HepG2 (cell line): ENCODE measurements at regions not wholly inside any gene's neighbourhood (a gene's known extent, or its start where the extent isn't known, plus 50 kb on each side); places are given as distances from the start of the nearest gene placed in this dataset.
A peak's percentile ranks its signal among the peaks of the same experiment; 100 is the strongest.

ENCODE experiments used
- AGO1 ChIP-seq: fragments of 200-400 bp; formaldehyde crosslinking; IDR thresholded peaks from 2 replicates; pipeline ENCODE4 v1.6.1; 2017; ENCODE audit warnings: mild to moderate bottlenecking, low read depth, low read length, moderate library complexity; ENCODE audit not compliant: poor library complexity, severe bottlenecking
- ARNTL ChIP-seq: sonication (generic); formaldehyde crosslinking; IDR thresholded peaks from 2 replicates; pipeline ENCODE4 v1.4.0; 2020; ENCODE audit warnings: mild to moderate bottlenecking, missing genetic modification reagents
- ATF7-NPFF ChIP-seq: sonication (generic); formaldehyde crosslinking; IDR thresholded peaks from 2 replicates; pipeline ENCODE4 v1.8.1; 2023; ENCODE audit warnings: mild to moderate bottlenecking, low read depth, missing genetic modification reagents, moderate library complexity
- ATRX ChIP-seq: sonication (generic); formaldehyde crosslinking; IDR thresholded peaks from 2 replicates; pipeline ENCODE4 v1.4.0; 2020; ENCODE audit warnings: missing genetic modification reagents, borderline replicate concordance
- CBX2 ChIP-seq, 2 experiments: fragments of 200-600 bp in 1 of 2; sonication (generic); formaldehyde crosslinking in 1 of 2; IDR thresholded peaks; 2 replicates each; pipeline versions ENCODE4 v1.7.0 to v1.8.1; 2018 to 2022; ENCODE audit warnings: low read depth in 2 of 2, low read length in 1 of 2, mild to moderate bottlenecking in 1 of 2, missing genetic modification reagents in 1 of 2
- CEBPB ChIP-seq: IDR thresholded peaks from 2 replicates; pipeline ENCODE4 v1.6.1; 2011; ENCODE audit warnings: low read depth, low read length, improper control_type of control experiment, borderline replicate concordance
- CREBL2 ChIP-seq: sonication (generic); formaldehyde crosslinking; IDR thresholded peaks from 2 replicates; pipeline ENCODE4 v1.8.1; 2023; ENCODE audit warnings: missing genetic modification reagents, mild to moderate bottlenecking, borderline replicate concordance
- FOXA3 ChIP-seq: IDR thresholded peaks from 2 replicates; pipeline ENCODE4 v1.6.1; 2016; ENCODE audit warnings: missing genetic modification reagents, missing compliant biosample characterization
- HNRNPH1 ChIP-seq: fragments of 200-400 bp; formaldehyde crosslinking; optimal IDR thresholded peaks from 2 replicates; pipeline ENCODE3; 2017; ENCODE audit warnings: mild to moderate bottlenecking, low read depth, low read length
- IKZF1 ChIP-seq: fragments of 450-650 bp; IDR thresholded peaks from 2 replicates; pipeline ENCODE4 v1.7.1; 2016
- KLF16 ChIP-seq, 2 experiments: sonication (generic) in 1 of 2; formaldehyde crosslinking in 1 of 2; IDR thresholded peaks; 2 replicates each; pipeline versions ENCODE4 v1.6.1 to v1.8.0; 2016 to 2023; ENCODE audit warnings: missing genetic modification reagents in 2 of 2, missing compliant biosample characterization in 1 of 2
- REL ChIP-seq: sonication (generic); formaldehyde crosslinking; conservative IDR thresholded peaks from 2 replicates; pipeline ENCODE4 v1.8.0; 2022; ENCODE audit warnings: mild to moderate bottlenecking, missing genetic modification reagents, moderate library complexity
- SATB2 ChIP-seq: sonication (generic); formaldehyde crosslinking; IDR thresholded peaks from 2 replicates; pipeline ENCODE4 v1.5.0; 2020; ENCODE audit warnings: missing genetic modification reagents
- SNAI1 ChIP-seq: sonication (generic); formaldehyde crosslinking; IDR thresholded peaks from 2 replicates; pipeline ENCODE4 v1.5.0; 2020; ENCODE audit warnings: mild to moderate bottlenecking, missing genetic modification reagents, borderline replicate concordance
- SP2 ChIP-seq: sonication (generic); formaldehyde crosslinking; IDR thresholded peaks from 2 replicates; pipeline ENCODE4 v1.5.1; 2020; ENCODE audit warnings: mild to moderate bottlenecking, missing genetic modification reagents
- THAP11 ChIP-seq: IDR thresholded peaks from 2 replicates; pipeline ENCODE4 v1.6.1; 2016; ENCODE audit warnings: missing biosample characterization, missing genetic modification reagents
- THYN1 ChIP-seq: sonication (generic); formaldehyde crosslinking; IDR thresholded peaks from 2 replicates; pipeline ENCODE4 v1.8.1; 2023; ENCODE audit warnings: low read depth, mild to moderate bottlenecking, moderate library complexity, missing genetic modification reagents, borderline replicate concordance
- ZBTB42 ChIP-seq: sonication (generic); formaldehyde crosslinking; IDR thresholded peaks from 2 replicates; pipeline ENCODE4 v1.5.0; 2020; ENCODE audit warnings: mild to moderate bottlenecking, missing genetic modification reagents
- ZNF547 ChIP-seq: sonication (generic); formaldehyde crosslinking; IDR thresholded peaks from 2 replicates; pipeline ENCODE4 v1.5.1; 2020; ENCODE audit warnings: mild to moderate bottlenecking, missing genetic modification reagents
- ZNF607 ChIP-seq: sonication (generic); formaldehyde crosslinking; IDR thresholded peaks from 2 replicates; pipeline ENCODE4 v1.5.1; 2020; ENCODE audit warnings: missing genetic modification reagents, mild to moderate bottlenecking, borderline replicate concordance
- ZNF788 ChIP-seq: sonication (generic); formaldehyde crosslinking; IDR thresholded peaks from 2 replicates; pipeline ENCODE4 v1.5.0; 2020; ENCODE audit warnings: mild to moderate bottlenecking, missing genetic modification reagents, borderline replicate concordance
- TF ChIP-seq, protein P1 (sequence below): sonication (generic); formaldehyde crosslinking; IDR thresholded peaks from 2 replicates; pipeline ENCODE4 v1.8.0; 2022; ENCODE audit warnings: missing genetic modification reagents, mild to moderate bottlenecking, inconsistent platforms, borderline replicate concordance
- TF ChIP-seq, protein P2 (sequence below): sonication (generic); formaldehyde crosslinking; IDR thresholded peaks from 2 replicates; pipeline ENCODE4 v1.4.0; 2020; ENCODE audit warnings: missing genetic modification reagents
- TF ChIP-seq, protein P3 (sequence below): sonication (generic); formaldehyde crosslinking; IDR thresholded peaks from 2 replicates; pipeline ENCODE4 v1.4.0; 2020; ENCODE audit warnings: missing genetic modification reagents

GRCh38 chr2:172172513-172173173, 69.9 kb upstream of the DLX2 start (continued):
- no peak for TF ChIP-seq SNAI1 (CRISPR knock-in tag)
- TF ChIP-seq ATRX = no peak
- TF ChIP-seq FOXA3 (CRISPR knock-in tag) = peak; percentile 43; the same call in 1 of the 2 replicates
- TF ChIP-seq, protein P1, sequence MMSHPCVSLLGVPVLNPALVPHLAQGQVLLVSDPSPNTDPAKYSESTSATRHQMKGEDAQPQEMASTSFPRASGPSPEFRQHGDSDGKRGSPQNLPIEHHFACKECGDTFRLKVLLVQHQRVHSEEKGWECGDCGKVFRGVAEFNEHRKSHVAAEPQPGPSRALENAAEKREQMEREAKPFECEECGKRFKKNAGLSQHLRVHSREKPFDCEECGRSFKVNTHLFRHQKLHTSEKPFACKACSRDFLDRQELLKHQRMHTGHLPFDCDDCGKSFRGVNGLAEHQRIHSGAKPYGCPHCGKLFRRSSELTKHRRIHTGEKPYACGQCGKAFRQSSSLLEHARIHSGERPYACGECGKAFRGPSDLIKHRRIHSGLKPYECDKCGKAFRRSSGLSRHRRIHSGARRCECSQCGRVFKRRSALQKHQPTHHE = peak; percentile 73; the same call in 1 of the 2 replicates
- peak; percentile 71; the same call in 1 of the 2 replicates for TF ChIP-seq ATF7-NPFF
- no peak for TF ChIP-seq ZNF607 (CRISPR knock-in tag)
- TF ChIP-seq AGO1 = peak; percentile 79
- TF ChIP-seq CREBL2 (CRISPR knock-in tag) = no peak
- TF ChIP-seq ZNF788 (CRISPR knock-in tag) = no peak; the same call in 1 of the 2 replicates
- no peak for TF ChIP-seq REL (CRISPR knock-in tag)
- TF ChIP-seq ZNF547 (CRISPR knock-in tag) = no peak
- TF ChIP-seq IKZF1 = no peak
- no peak for TF ChIP-seq CBX2 (IDR thresholded peaks at IDR 0.05; ENCODE audit: low read depth, low read length)
- TF ChIP-seq CBX2 (CRISPR knock-in tag; IDR thresholded peaks at IDR 0.05; ENCODE audit: low read depth) = no peak
- TF ChIP-seq CEBPB = no peak
- TF ChIP-seq, protein P2, sequence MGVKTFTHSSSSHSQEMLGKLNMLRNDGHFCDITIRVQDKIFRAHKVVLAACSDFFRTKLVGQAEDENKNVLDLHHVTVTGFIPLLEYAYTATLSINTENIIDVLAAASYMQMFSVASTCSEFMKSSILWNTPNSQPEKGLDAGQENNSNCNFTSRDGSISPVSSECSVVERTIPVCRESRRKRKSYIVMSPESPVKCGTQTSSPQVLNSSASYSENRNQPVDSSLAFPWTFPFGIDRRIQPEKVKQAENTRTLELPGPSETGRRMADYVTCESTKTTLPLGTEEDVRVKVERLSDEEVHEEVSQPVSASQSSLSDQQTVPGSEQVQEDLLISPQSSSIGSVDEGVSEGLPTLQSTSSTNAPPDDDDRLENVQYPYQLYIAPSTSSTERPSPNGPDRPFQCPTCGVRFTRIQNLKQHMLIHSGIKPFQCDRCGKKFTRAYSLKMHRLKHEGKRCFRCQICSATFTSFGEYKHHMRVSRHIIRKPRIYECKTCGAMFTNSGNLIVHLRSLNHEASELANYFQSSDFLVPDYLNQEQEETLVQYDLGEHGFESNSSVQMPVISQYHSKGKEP = no peak
- TF ChIP-seq KLF16 (CRISPR knock-in tag; IDR thresholded peaks at IDR 0.05) = 0 out of 4 replicates have a peak, but pooled peaks of 1 of the 2 experiments have one; percentile 46
- TF ChIP-seq, protein P3, sequence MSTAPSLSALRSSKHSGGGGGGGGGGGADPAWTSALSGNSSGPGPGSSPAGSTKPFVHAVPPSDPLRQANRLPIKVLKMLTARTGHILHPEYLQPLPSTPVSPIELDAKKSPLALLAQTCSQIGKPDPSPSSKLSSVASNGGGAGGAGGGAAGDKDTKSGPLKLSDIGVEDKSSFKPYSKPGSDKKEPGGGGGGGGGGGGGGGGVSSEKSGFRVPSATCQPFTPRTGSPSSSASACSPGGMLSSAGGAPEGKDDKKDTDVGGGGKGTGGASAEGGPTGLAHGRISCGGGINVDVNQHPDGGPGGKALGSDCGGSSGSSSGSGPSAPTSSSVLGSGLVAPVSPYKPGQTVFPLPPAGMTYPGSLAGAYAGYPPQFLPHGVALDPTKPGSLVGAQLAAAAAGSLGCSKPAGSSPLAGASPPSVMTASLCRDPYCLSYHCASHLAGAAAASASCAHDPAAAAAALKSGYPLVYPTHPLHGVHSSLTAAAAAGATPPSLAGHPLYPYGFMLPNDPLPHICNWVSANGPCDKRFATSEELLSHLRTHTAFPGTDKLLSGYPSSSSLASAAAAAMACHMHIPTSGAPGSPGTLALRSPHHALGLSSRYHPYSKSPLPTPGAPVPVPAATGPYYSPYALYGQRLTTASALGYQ (CRISPR knock-in tag) = peak; percentile 54; the same call in 1 of the 2 replicates
- TF ChIP-seq ZBTB42 = no peak
- no peak for TF ChIP-seq SATB2 (CRISPR knock-in tag)
- TF ChIP-seq SP2 (CRISPR knock-in tag) = no peak
- TF ChIP-seq THYN1 (CRISPR knock-in tag) = no peak
- TF ChIP-seq ARNTL (CRISPR knock-in tag) = no peak
- peak; percentile 49; the same call in 1 of the 2 replicates for TF ChIP-seq THAP11 (CRISPR knock-in tag)
- no peak for TF ChIP-seq HNRNPH1
